ENCODE measurements at regions not wholly inside any gene's neighbourhood (a gene's known extent, or its start where the extent isn't known, plus 50 kb on each side); places are given as distances from the start of the nearest gene placed in this dataset.

- H3K27ac ChIP-seq (ENCODE audit: low read depth in 2 of 2, low read length in 1 of 2) = no peak overlapping the region
- no peaks in the 10 kb centered on the region for H3K9me3 ChIP-seq
- no peaks in the 10 kb centered on the region for H3K36me3 ChIP-seq (replicated peaks in 1 of 2; ENCODE audit: control insufficient read depth in 1 of 2, insufficient read depth in 2 of 2, low read length in 1 of 2)
- TF ChIP-seq TEAD4 (IDR thresholded peaks at IDR 0.05; ENCODE audit: borderline replicate concordance, insufficient read depth) (no peak), EZH2phosphoT487 (IDR thresholded peaks at IDR 0.05; ENCODE audit: borderline replicate concordance, low read depth) (no peak), YY1 (IDR thresholded peaks at IDR 0.05; ENCODE audit: low read depth) (no peak)
- H3K9me2 ChIP-seq = no peaks in the 10 kb centered on the region
- H2AFZ ChIP-seq (ENCODE audit: low read depth) = no peak overlapping the region
- 20% methylated on average over 3 of the region's 3 CpGs for WGBS (ENCODE audit: low lambda C conversion rate)
- no peaks in the 10 kb centered on the region for H3K79me2 ChIP-seq (ENCODE audit: insufficient read depth)
- CTCF ChIA-PET = interaction anchor here (0.7 to 0.9 kb wide), 2 partner anchors 15 to 18 kb away, joined by 3 read pairs; no protein-coding TSS in a partner anchor
- no peaks in the 10 kb centered on the region for H3F3A ChIP-seq (replicated peaks; ENCODE audit: insufficient read depth)
- no peak for DNase-seq
- peaks cover 0 to 10% of the 10 kb centered on the region in 2 experiments; a peak in 1 of 4 replicates for H3K4me1 ChIP-seq (ENCODE audit: control insufficient read depth in 1 of 2, insufficient read depth in 2 of 2, low read depth in 1 of 2, low read length in 1 of 2)
- H3K27me3 ChIP-seq (ENCODE audit: insufficient read depth) = no peaks in the 10 kb centered on the region
- H3K9ac ChIP-seq = no peak overlapping the region
- POLR2A ChIA-PET = no interaction called here
- H4K20me1 ChIP-seq (ENCODE audit: insufficient read depth) = no peaks in the 10 kb centered on the region
- H3K4me2 ChIP-seq = no peak overlapping the region
- H3K4me3 ChIP-seq (ENCODE audit: low read depth in 2 of 2, low read length in 1 of 2) = no peak overlapping the region
Measured at GRCh38 chr11:70741085-70741484, 342.8 kb downstream of the CTTN start.

GRCh38 chr11:70742553-70743291, 344.4 kb downstream of the CTTN start:
- WGBS (ENCODE audit: low lambda C conversion rate) = 38% methylated on average over 22 of the region's 27 CpGs
- peak; percentile 82 for DNase-seq
- Histone ChIP-seq H3K36me3 (replicated peaks in 1 of 2; ENCODE audit: control insufficient read depth in 1 of 2, insufficient read depth in 2 of 2, low read length in 1 of 2) (no peaks in the 10 kb centered on the region), H3K4me3 (ENCODE audit: low read depth in 2 of 2, low read length in 1 of 2) (no peak overlapping the region), H3K9ac (no peak overlapping the region), H3K9me2 (no peaks in the 10 kb centered on the region), H3F3A (replicated peaks; ENCODE audit: insufficient read depth) (no peaks in the 10 kb centered on the region), H3K27me3 (ENCODE audit: insufficient read depth) (no peaks in the 10 kb centered on the region), H3K4me1 (ENCODE audit: control insufficient read depth in 1 of 2, insufficient read depth in 2 of 2, low read depth in 1 of 2, low read length in 1 of 2) (peaks cover 0 to 10% of the 10 kb centered on the region in 2 experiments; a peak in 1 of 4 replicates), H3K4me2 (no peak overlapping the region), H3K9me3 (no peaks in the 10 kb centered on the region), H4K20me1 (ENCODE audit: insufficient read depth) (no peaks in the 10 kb centered on the region), H3K79me2 (ENCODE audit: insufficient read depth) (no peaks in the 10 kb centered on the region), H2AFZ (ENCODE audit: low read depth) (no peak overlapping the region), H3K27ac (ENCODE audit: low read depth in 2 of 2, low read length in 1 of 2) (no peak overlapping the region)
- ChIA-PET POLR2A (interaction anchor here (0.6 kb wide), 1 partner anchor 220 kb away, joined by 3 read pairs; no protein-coding TSS in a partner anchor), CTCF (interaction anchor here (0.6 to 4.4 kb wide), 7 partner anchors 11 to 275 kb away, joined by 3 to 17 read pairs (median 4); no protein-coding TSS in a partner anchor)
- TF ChIP-seq NFIC (IDR thresholded peaks at IDR 0.05; ENCODE audit: borderline replicate concordance) (no peak), GATA2 (CRISPR knock-in tag; IDR thresholded peaks at IDR 0.05) (peak; percentile 65; the same call in 1 of the 2 replicates), MXI1 (IDR thresholded peaks at IDR 0.05; ENCODE audit: low read depth, low read length) (0 out of 2 replicates have a peak, but pooled peaks have one; percentile 15)

GRCh38 chr11:70743329-70743728, 345.0 kb downstream of the CTTN start:
- H3K4me3 ChIP-seq (ENCODE audit: low read depth in 2 of 2, low read length in 1 of 2) = no peak overlapping the region
- no peaks in the 10 kb centered on the region for H3K9me2 ChIP-seq
- 58% methylated on average over 9 of the region's 9 CpGs for WGBS (ENCODE audit: low lambda C conversion rate)
- ChIA-PET POLR2A (interaction anchor here (0.6 kb wide), 1 partner anchor 221 kb away, joined by 3 read pairs; no protein-coding TSS in a partner anchor), CTCF (interaction anchor here (0.6 to 4.4 kb wide), 7 partner anchors 10 to 276 kb away, joined by 3 to 17 read pairs (median 4); no protein-coding TSS in a partner anchor)
- no peaks in the 10 kb centered on the region for H3K36me3 ChIP-seq (replicated peaks in 1 of 2; ENCODE audit: control insufficient read depth in 1 of 2, insufficient read depth in 2 of 2, low read length in 1 of 2)
- H3K27me3 ChIP-seq (ENCODE audit: insufficient read depth) = no peaks in the 10 kb centered on the region
- no peak overlapping the region for H2AFZ ChIP-seq (ENCODE audit: low read depth)
- peaks cover 0 to 10% of the 10 kb centered on the region in 2 experiments; a peak in 1 of 4 replicates for H3K4me1 ChIP-seq (ENCODE audit: control insufficient read depth in 1 of 2, insufficient read depth in 2 of 2, low read depth in 1 of 2, low read length in 1 of 2)
- H3K79me2 ChIP-seq (ENCODE audit: insufficient read depth) = no peaks in the 10 kb centered on the region
- no peaks in the 10 kb centered on the region for H4K20me1 ChIP-seq (ENCODE audit: insufficient read depth)
- DNase-seq = no peak
- H3K27ac ChIP-seq (ENCODE audit: low read depth in 2 of 2, low read length in 1 of 2) = no peak overlapping the region
- H3F3A ChIP-seq (replicated peaks; ENCODE audit: insufficient read depth) = no peaks in the 10 kb centered on the region
- no peaks in the 10 kb centered on the region for H3K9me3 ChIP-seq
- no peak overlapping the region for H3K9ac ChIP-seq
- no peak overlapping the region for H3K4me2 ChIP-seq
- TF ChIP-seq TCF12 (IDR thresholded peaks at IDR 0.05) (no peak), YY1 (IDR thresholded peaks at IDR 0.05; ENCODE audit: low read depth) (no peak), MAX (IDR thresholded peaks at IDR 0.05; ENCODE audit: low read depth) (no peak), JUND (IDR thresholded peaks at IDR 0.05) (no peak), RAD21 (IDR thresholded peaks at IDR 0.05; ENCODE audit: low read length) (no peak), FOXM1 (IDR thresholded peaks at IDR 0.05; ENCODE audit: low read depth) (no peak), POLR2AphosphoS5 (IDR thresholded peaks at IDR 0.05; ENCODE audit: low read depth, low read length) (no peak), MEF2A (IDR thresholded peaks at IDR 0.05; ENCODE audit: borderline replicate concordance, low read depth) (no peak)
- TF ChIP-seq, protein P1, sequence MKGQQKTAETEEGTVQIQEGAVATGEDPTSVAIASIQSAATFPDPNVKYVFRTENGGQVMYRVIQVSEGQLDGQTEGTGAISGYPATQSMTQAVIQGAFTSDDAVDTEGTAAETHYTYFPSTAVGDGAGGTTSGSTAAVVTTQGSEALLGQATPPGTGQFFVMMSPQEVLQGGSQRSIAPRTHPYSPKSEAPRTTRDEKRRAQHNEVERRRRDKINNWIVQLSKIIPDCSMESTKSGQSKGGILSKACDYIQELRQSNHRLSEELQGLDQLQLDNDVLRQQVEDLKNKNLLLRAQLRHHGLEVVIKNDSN (IDR thresholded peaks at IDR 0.05; ENCODE audit: borderline replicate concordance, low read depth) = no peak
- TF ChIP-seq, protein P2, sequence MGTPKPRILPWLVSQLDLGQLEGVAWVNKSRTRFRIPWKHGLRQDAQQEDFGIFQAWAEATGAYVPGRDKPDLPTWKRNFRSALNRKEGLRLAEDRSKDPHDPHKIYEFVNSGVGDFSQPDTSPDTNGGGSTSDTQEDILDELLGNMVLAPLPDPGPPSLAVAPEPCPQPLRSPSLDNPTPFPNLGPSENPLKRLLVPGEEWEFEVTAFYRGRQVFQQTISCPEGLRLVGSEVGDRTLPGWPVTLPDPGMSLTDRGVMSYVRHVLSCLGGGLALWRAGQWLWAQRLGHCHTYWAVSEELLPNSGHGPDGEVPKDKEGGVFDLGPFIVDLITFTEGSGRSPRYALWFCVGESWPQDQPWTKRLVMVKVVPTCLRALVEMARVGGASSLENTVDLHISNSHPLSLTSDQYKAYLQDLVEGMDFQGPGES (IDR thresholded peaks at IDR 0.05; ENCODE audit: low read depth, low read length) = no peak
- TF ChIP-seq, protein P3, sequence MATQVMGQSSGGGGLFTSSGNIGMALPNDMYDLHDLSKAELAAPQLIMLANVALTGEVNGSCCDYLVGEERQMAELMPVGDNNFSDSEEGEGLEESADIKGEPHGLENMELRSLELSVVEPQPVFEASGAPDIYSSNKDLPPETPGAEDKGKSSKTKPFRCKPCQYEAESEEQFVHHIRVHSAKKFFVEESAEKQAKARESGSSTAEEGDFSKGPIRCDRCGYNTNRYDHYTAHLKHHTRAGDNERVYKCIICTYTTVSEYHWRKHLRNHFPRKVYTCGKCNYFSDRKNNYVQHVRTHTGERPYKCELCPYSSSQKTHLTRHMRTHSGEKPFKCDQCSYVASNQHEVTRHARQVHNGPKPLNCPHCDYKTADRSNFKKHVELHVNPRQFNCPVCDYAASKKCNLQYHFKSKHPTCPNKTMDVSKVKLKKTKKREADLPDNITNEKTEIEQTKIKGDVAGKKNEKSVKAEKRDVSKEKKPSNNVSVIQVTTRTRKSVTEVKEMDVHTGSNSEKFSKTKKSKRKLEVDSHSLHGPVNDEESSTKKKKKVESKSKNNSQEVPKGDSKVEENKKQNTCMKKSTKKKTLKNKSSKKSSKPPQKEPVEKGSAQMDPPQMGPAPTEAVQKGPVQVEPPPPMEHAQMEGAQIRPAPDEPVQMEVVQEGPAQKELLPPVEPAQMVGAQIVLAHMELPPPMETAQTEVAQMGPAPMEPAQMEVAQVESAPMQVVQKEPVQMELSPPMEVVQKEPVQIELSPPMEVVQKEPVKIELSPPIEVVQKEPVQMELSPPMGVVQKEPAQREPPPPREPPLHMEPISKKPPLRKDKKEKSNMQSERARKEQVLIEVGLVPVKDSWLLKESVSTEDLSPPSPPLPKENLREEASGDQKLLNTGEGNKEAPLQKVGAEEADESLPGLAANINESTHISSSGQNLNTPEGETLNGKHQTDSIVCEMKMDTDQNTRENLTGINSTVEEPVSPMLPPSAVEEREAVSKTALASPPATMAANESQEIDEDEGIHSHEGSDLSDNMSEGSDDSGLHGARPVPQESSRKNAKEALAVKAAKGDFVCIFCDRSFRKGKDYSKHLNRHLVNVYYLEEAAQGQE (IDR thresholded peaks at IDR 0.05; ENCODE audit: low read depth, low read length) = no peak

Data from SK-N-SH (cell line).